CD4-positive, alpha-beta memory T cell (primary cell): ENCODE measurements at regions not wholly inside any gene's neighbourhood (a gene's known extent, or its start where the extent isn't known, plus 50 kb on each side); places are given as distances from the start of the nearest gene placed in this dataset.

Experiments used
- CTCF ChIA-PET: fragments of 350-600 bp; sonication (Branson Sonifier 250); formaldehyde crosslinking; loops from one replicate; lab custom pipeline; 2021; ENCODE audit warnings: inconsistent platforms; ENCODE audit not compliant: partially characterized antibody; lab: Charles Lee
- POLR2A ChIA-PET: fragments of 350-600 bp; sonication (Branson Sonifier 250); formaldehyde crosslinking; loops from one replicate; lab custom pipeline; 2021; ENCODE audit not compliant: partially characterized antibody; lab: Charles Lee
- DNase-seq, 5 donors: peaks; one replicate each; pipeline versions ENCODE4 v3.0.0 to v3.0.0-alpha.2; 2020 to 2022; ENCODE audit warnings: mixed read lengths in 1 of 5
- H3K27ac ChIP-seq: one replicate; pipeline ENCODE4 v1.7.0; 2013; ENCODE audit warnings: low read depth, low read length
- H3K27me3 ChIP-seq: 2 replicates; pipeline ENCODE4 v1.7.0; 2013; ENCODE audit warnings: mild to moderate bottlenecking, low read length, moderate library complexity; ENCODE audit not compliant: insufficient read depth
- H3K36me3 ChIP-seq: 2 replicates; pipeline ENCODE4 v1.7.0; 2013; ENCODE audit warnings: mild to moderate bottlenecking, low read length, moderate library complexity; ENCODE audit not compliant: insufficient read depth
- H3K4me1 ChIP-seq: 2 replicates; pipeline ENCODE4 v1.7.0; 2013; ENCODE audit warnings: mild to moderate bottlenecking, low read length, moderate library complexity; ENCODE audit not compliant: insufficient read depth
- H3K4me3 ChIP-seq, 2 donors: one replicate each; pipeline ENCODE4 v1.7.0; 2013; ENCODE audit warnings: low read length in 2 of 2, mild to moderate bottlenecking in 1 of 2
- H3K9me3 ChIP-seq, 2 donors: one replicate each; pipeline ENCODE4 v1.7.0; 2013; ENCODE audit warnings: low read length in 2 of 2, control low read depth in 1 of 2; ENCODE audit not compliant: control insufficient read depth in 1 of 2
- H3K27ac Mint-ChIP-seq, 7 donors: one replicate each; pipeline ENCODE4 v1.8.0; 2020 to 2021; ENCODE audit warnings: mixed read lengths in 7 of 7, mild to moderate bottlenecking in 6 of 7, inconsistent platforms in 3 of 7, moderate library complexity in 3 of 7
- H3K27me3 Mint-ChIP-seq, 2 donors: one replicate each; pipeline ENCODE4 v1.8.0; 2020 to 2021; ENCODE audit warnings: mixed read lengths in 2 of 2
- H3K36me3 Mint-ChIP-seq, 2 donors: one replicate each; pipeline ENCODE4 v1.8.0; 2020 to 2021; ENCODE audit warnings: mixed read lengths in 2 of 2, inconsistent platforms in 1 of 2, mild to moderate bottlenecking in 1 of 2
- H3K4me1 Mint-ChIP-seq, 4 donors: one replicate each; pipeline ENCODE4 v1.8.0; 2020 to 2021; ENCODE audit warnings: mixed read lengths in 4 of 4, mild to moderate bottlenecking in 1 of 4
- H3K4me3 Mint-ChIP-seq, 8 donors: one replicate each; pipeline ENCODE4 v1.8.0; 2020 to 2021; ENCODE audit warnings: mixed read lengths in 8 of 8, mild to moderate bottlenecking in 7 of 8, moderate library complexity in 6 of 8, inconsistent platforms in 3 of 8
- H3K9me3 Mint-ChIP-seq, 8 donors: one replicate each; pipeline ENCODE4 v1.8.0; 2020 to 2021; ENCODE audit warnings: mixed read lengths in 8 of 8, mild to moderate bottlenecking in 5 of 8, inconsistent platforms in 3 of 8, moderate library complexity in 1 of 8
- intact Hi-C: fragments of 100-400 bp; cut with micrococcal nuclease; formaldehyde crosslinking; loops from one replicate; pipeline ENCODE4 v1.15.1; 2023

GRCh38 chr13:95352486-95352885 lies 51.2 kb upstream of the ABCC4 start:
- H3K9me3 Mint-ChIP-seq = peaks cover 0 to 4% (median 0%) of the 10 kb centered on the region in 8 donors
- no peak for DNase-seq
- H3K27me3 Mint-ChIP-seq = peaks cover 7 to 10% of the 10 kb centered on the region in 2 donors
- Histone ChIP-seq H3K27me3 (no peaks in the 10 kb centered on the region), H3K36me3 (no peaks in the 10 kb centered on the region), H3K4me3 (no peak overlapping the region), H3K4me1 (no peaks in the 10 kb centered on the region), H3K9me3 (no peaks in the 10 kb centered on the region), H3K27ac (no peak overlapping the region)
- no peak overlapping the region for H3K4me3 Mint-ChIP-seq
- intact Hi-C loops = no loop called here
- H3K36me3 Mint-ChIP-seq = no peaks in the 10 kb centered on the region
- no peak overlapping the region for H3K27ac Mint-ChIP-seq
- ChIA-PET CTCF (interaction anchor here (0.6 kb wide), 1 partner anchor 57 kb away, joined by 3 read pairs; no protein-coding TSS in a partner anchor), POLR2A (no interaction called here)
- H3K4me1 Mint-ChIP-seq = no peaks in the 10 kb centered on the region

GRCh38 chr13:95354156-95354555 lies 52.9 kb upstream of the ABCC4 start:
- Mint-ChIP-seq H3K4me1 (no peaks in the 10 kb centered on the region), H3K27me3 (peaks cover 7 to 9% of the 10 kb centered on the region in 2 donors), H3K36me3 (no peaks in the 10 kb centered on the region), H3K27ac (no peak overlapping the region), H3K4me3 (no peak overlapping the region), H3K9me3 (peaks cover 0 to 3% (median 0%) of the 10 kb centered on the region in 8 donors)
- no peaks in the 10 kb centered on the region for H3K4me1 ChIP-seq
- H3K4me3 ChIP-seq = no peak overlapping the region
- ChIA-PET CTCF (no interaction called here), POLR2A (no interaction called here)
- no peak for DNase-seq
- intact Hi-C loops = no loop called here
- H3K27me3 ChIP-seq = no peaks in the 10 kb centered on the region
- no peaks in the 10 kb centered on the region for H3K36me3 ChIP-seq
- H3K9me3 ChIP-seq = no peaks in the 10 kb centered on the region
- H3K27ac ChIP-seq = no peak overlapping the region

DNA sequence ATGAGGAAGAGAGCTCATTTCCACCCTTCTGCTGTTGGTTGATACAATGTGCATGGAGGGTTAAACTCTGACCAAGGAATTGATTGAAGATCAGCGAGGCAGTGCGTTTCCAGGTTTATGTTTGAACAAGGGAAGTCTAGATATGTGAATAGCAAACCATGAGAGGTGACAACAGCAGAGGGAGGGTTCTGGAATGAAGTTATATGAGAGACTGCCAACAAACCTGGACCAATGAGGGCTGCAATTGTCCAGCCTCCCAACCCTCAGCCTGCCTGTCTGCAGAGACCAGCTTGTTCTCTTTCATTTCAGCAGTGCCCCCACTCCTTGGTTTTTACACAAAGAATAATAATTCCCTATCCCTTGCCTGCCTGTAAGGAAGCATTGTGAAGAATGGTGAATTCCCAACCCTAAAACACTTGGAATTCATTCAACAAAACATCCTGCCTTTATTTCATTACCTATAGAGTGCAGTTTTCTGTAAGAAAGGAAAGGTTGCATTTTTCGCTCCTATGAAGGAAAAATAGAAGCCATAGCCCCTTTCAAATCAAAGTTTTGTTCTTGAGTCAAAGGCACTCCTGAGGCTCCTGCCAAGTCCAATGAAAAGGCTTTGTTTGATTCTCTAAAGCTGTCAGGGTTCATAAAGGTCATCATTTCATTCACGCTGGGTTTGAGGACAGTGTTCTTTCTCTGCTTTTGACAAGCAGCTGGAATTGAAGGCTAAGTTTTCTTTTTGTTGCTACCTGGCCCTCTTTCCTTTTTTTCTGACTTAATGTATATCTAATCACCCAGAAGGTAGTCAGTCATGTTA lies 53.6 kb upstream of the ABCC4 start:
- no peaks in the 10 kb centered on the region for H3K9me3 ChIP-seq
- H3K27me3 Mint-ChIP-seq = peaks cover 6 to 10% of the 10 kb centered on the region in 2 donors
- H3K36me3 ChIP-seq = no peaks in the 10 kb centered on the region
- no peaks in the 10 kb centered on the region for H3K27me3 ChIP-seq
- no peak overlapping the region for H3K27ac Mint-ChIP-seq
- POLR2A ChIA-PET = no interaction called here
- no peak overlapping the region for H3K4me3 ChIP-seq
- H3K4me1 ChIP-seq = no peaks in the 10 kb centered on the region
- CTCF ChIA-PET = no interaction called here
- DNase-seq = no peak
- H3K9me3 Mint-ChIP-seq = peaks cover 0 to 2% (median 0%) of the 10 kb centered on the region in 8 donors
- intact Hi-C loops = no loop called here
- no peak overlapping the region for H3K27ac ChIP-seq
- H3K4me1 Mint-ChIP-seq = no peaks in the 10 kb centered on the region
- no peak overlapping the region for H3K4me3 Mint-ChIP-seq
- H3K36me3 Mint-ChIP-seq = no peaks in the 10 kb centered on the region

DNA sequence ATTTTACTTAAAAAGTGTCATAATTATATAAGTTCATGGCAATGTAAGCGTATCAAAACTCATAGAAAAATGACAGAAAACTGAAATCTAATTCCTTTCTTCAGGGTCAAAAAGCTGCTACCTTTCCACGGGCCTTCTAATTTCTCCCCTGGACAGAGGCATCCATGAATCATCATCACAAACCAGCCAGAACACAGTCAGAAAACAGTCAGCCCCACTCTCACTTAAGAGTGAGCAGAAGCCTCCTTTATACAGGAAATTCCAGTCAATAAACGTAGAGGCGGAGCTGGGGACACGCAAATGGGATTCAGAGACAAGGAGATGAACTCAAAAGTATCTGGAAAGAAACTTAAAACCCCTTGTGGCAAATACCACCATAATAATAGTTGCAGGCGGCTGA lies 54.2 kb upstream of the ABCC4 start:
- H3K4me1 ChIP-seq = no peaks in the 10 kb centered on the region
- Mint-ChIP-seq H3K27ac (no peak overlapping the region), H3K36me3 (no peaks in the 10 kb centered on the region), H3K4me1 (no peaks in the 10 kb centered on the region), H3K9me3 (no peaks in the 10 kb centered on the region), H3K4me3 (no peak overlapping the region), H3K27me3 (peaks cover 6 to 11% of the 10 kb centered on the region in 2 donors)
- H3K36me3 ChIP-seq = no peaks in the 10 kb centered on the region
- CTCF ChIA-PET = no interaction called here
- H3K27me3 ChIP-seq = no peaks in the 10 kb centered on the region
- POLR2A ChIA-PET = no interaction called here
- intact Hi-C loops = no loop called here
- no peaks in the 10 kb centered on the region for H3K9me3 ChIP-seq
- DNase-seq = no peak
- no peak overlapping the region for H3K27ac ChIP-seq
- no peak overlapping the region for H3K4me3 ChIP-seq

DNA sequence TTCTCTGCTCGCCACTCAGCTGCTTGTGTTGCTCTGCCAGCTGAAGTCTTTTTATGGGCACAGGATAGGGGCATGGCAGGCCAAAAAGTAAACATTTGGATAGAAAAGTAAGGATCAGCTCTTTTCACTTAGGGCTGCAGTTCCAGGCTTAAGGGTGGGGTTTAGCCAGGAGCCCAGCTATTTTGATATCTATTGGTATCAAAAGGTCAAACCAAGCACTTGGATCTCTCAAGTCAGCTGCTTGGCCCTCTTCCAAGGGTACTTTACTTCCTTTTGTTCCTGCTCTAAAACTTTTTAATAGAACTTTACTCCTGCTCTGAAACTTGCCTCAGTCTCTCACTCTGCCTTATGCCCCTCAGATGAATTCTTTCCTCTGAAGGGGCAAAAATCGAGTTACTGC lies 55.7 kb upstream of the ABCC4 start:
- no peaks in the 10 kb centered on the region for H3K27me3 ChIP-seq
- no peak overlapping the region for H3K4me3 ChIP-seq
- Mint-ChIP-seq H3K27me3 (peaks cover 7 to 13% of the 10 kb centered on the region in 2 donors), H3K4me3 (no peak overlapping the region), H3K4me1 (no peaks in the 10 kb centered on the region), H3K36me3 (no peaks in the 10 kb centered on the region), H3K27ac (no peak overlapping the region), H3K9me3 (no peaks in the 10 kb centered on the region)
- H3K36me3 ChIP-seq = no peaks in the 10 kb centered on the region
- DNase-seq = no peak
- H3K4me1 ChIP-seq = no peaks in the 10 kb centered on the region
- CTCF ChIA-PET = no interaction called here
- H3K27ac ChIP-seq = no peak overlapping the region
- H3K9me3 ChIP-seq = no peaks in the 10 kb centered on the region
- POLR2A ChIA-PET = no interaction called here
- intact Hi-C loops = no loop called here

DNA sequence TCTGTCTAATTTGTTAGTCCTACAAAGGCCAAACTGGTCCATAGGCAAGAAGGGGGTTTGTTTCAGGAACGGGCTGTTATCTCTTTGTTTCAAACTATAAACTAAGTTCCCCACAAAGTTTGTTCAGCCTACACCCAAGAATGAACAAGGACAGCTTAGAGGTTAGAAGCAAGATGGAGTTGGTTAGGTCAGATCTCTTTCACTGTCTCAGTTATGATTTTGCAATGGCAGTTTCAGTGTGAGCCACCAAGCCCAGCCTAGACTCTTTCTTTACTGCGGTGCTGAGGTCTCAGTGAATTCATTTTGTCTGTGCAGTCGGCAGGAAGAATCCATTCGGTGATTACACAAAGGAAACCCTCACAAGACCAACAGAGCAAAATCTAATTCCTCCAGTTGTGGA lies 56.6 kb upstream of the ABCC4 start:
- no peaks in the 10 kb centered on the region for H3K4me1 ChIP-seq
- no peak overlapping the region for H3K4me3 ChIP-seq
- H3K27ac Mint-ChIP-seq = no peak overlapping the region
- H3K4me3 Mint-ChIP-seq = no peak overlapping the region
- H3K9me3 Mint-ChIP-seq = peaks cover 0 to 2% (median 0%) of the 10 kb centered on the region in 8 donors
- H3K36me3 ChIP-seq = no peaks in the 10 kb centered on the region
- intact Hi-C loops = no loop called here
- peaks cover 4 to 17% of the 10 kb centered on the region in 2 donors for H3K27me3 Mint-ChIP-seq
- H3K27me3 ChIP-seq = no peaks in the 10 kb centered on the region
- CTCF ChIA-PET = no interaction called here
- H3K27ac ChIP-seq = no peak overlapping the region
- no peaks in the 10 kb centered on the region for H3K9me3 ChIP-seq
- POLR2A ChIA-PET = no interaction called here
- no peaks in the 10 kb centered on the region for H3K36me3 Mint-ChIP-seq
- DNase-seq = no peak
- no peaks in the 10 kb centered on the region for H3K4me1 Mint-ChIP-seq

DNA sequence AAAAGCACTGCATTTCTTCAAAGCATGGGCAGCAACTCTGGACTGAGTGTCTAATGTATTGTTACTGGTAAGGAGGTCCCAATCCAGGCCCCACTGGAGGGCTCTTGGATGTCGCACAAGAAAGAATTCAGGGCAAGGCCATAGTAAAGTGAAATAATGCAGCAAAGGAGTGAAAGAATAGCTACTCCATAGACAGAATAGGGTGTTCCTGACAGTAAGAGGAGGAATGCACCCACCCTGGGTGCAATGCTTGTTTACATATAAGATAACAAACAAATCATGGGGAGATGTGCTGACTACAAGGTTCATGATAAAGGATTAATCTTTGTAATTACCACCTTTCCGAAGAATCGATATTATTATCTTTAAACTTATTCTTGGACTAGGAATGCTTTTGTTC lies 58.8 kb upstream of the ABCC4 start:
- ChIA-PET CTCF (interaction anchor here (2.0 kb wide), 1 partner anchor 45 kb away, joined by 7 read pairs; no protein-coding TSS in a partner anchor), POLR2A (no interaction called here)
- DNase-seq = no peak
- H3K4me3 ChIP-seq = no peak overlapping the region
- Mint-ChIP-seq H3K27ac (no peak overlapping the region), H3K9me3 (peaks cover 0 to 4% (median 0%) of the 10 kb centered on the region in 8 donors), H3K36me3 (no peaks in the 10 kb centered on the region), H3K4me1 (no peaks in the 10 kb centered on the region), H3K4me3 (no peak overlapping the region), H3K27me3 (peaks cover 3 to 17% of the 10 kb centered on the region in 2 donors)
- H3K27me3 ChIP-seq = no peaks in the 10 kb centered on the region
- H3K9me3 ChIP-seq = no peaks in the 10 kb centered on the region
- H3K27ac ChIP-seq = no peak overlapping the region
- intact Hi-C loops = no loop called here
- H3K36me3 ChIP-seq = no peaks in the 10 kb centered on the region
- no peaks in the 10 kb centered on the region for H3K4me1 ChIP-seq
